ENCODE measurements at regions not wholly inside any gene's neighbourhood (a gene's known extent, or its start where the extent isn't known, plus 50 kb on each side); places are given as distances from the start of the nearest gene placed in this dataset.

DNA sequence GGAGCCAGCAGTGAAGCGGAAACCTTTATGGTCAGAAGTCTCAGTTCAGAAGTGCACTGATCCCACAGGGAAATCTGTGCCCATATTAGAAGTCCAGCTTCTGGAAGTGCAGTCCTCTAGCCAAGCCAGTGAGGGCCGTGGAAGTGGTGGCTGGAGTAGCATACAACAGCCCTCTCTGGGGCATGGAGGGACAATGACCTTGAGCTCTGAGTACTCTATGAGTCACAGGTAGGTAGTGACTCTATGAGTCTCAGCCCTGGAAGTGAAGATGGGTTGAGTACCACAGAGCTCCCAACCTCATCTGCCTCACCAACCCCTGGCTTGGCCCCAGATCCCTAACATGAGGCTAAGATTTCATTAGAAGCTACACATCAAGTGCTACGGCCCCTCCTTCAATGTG is 205.9 kb upstream of the PPP2R3A start:
- TF ChIP-seq CTCF (IDR thresholded peaks at IDR 0.05), result no peak
- Histone ChIP-seq H3K4me3 (no peak overlapping the region), H3K9me3 (no peaks in the 10 kb centered on the region), H3K4me1 (no peaks in the 10 kb centered on the region), H3K27me3 (no peaks in the 10 kb centered on the region), H3K36me3 (no peaks in the 10 kb centered on the region), H3K27ac (no peak overlapping the region)
- DNase-seq (ENCODE audit: extremely low spot score in 2 of 2), result peak in 1 of 2 donors; percentile 46
- intact Hi-C loops (cut with DNase I), result no loop called here

DNA sequence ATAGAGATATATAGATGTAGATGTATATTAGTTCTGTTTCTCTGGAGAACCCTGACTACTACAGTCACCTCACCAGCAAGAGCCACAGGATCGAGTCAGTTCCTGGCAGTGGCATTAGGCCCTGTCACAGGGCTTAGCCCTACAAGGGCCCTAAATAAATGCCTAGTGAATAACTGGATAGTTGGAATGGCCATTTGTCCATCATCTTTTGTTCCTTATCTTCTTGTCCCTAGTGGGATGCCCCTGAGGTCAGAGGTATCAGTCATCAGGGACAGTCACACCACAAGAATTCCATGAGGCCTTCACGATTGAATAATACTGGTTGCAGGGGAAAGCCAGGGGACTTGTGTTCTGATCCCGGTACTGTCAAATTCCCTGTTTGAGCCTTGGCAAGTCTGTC is 204.9 kb upstream of the PPP2R3A start:
- Histone ChIP-seq H3K9me3 (no peaks in the 10 kb centered on the region), H3K27ac (no peak overlapping the region), H3K27me3 (no peaks in the 10 kb centered on the region), H3K4me3 (no peak overlapping the region), H3K4me1 (no peaks in the 10 kb centered on the region), H3K36me3 (no peaks in the 10 kb centered on the region)
- intact Hi-C loops (cut with DNase I), result no loop called here
- DNase-seq (ENCODE audit: extremely low spot score in 2 of 2), result no peak
- TF ChIP-seq POLR2A (IDR thresholded peaks at IDR 0.05) (no peak), POLR2AphosphoS5 (IDR thresholded peaks at IDR 0.05; ENCODE audit: insufficient read depth in 1 of 2, low read depth in 1 of 2) (no peak), CTCF (IDR thresholded peaks at IDR 0.05) (no peak)

DNA sequence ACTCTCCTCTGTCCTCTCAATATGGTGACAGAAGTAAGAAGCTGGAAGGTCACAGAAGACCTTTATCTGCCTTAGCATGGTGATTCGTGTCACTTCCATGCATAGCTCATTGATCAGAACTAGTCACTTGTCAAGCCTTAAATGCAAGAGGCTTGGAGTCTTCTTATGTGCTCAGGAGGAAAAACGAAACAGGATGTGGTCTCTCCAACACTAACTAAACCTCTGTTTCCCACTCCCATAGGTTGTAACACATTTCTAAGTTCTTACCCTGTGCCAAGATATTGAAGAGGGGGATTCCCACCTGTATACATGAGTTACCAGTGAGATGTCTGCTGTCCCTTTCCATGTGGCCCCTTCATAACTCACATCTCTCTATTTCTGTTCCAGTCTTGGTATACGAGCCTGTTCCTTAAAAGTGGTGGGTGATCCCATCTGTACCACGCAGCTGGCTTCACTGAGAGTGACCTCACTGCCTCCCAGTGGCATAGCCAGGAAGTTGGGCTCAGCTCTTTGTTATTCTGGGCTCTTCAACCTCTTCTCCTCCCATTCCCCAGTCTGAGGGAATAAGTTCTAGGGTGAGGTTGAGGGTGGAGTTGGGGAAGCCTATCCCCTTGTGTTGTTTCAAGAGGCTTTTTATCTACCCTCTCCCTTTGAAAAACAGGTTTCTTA is 203.2 kb upstream of the PPP2R3A start:
- DNase-seq (ENCODE audit: extremely low spot score in 2 of 2), result no peak
- H3K9me3 ChIP-seq, result no peaks in the 10 kb centered on the region
- no peak overlapping the region for H3K4me3 ChIP-seq
- no peak for TF ChIP-seq POLR2AphosphoS5 (IDR thresholded peaks at IDR 0.05; ENCODE audit: insufficient read depth in 1 of 2, low read depth in 1 of 2)
- no peak for TF ChIP-seq CTCF (IDR thresholded peaks at IDR 0.05)
- no peak for TF ChIP-seq POLR2A (IDR thresholded peaks at IDR 0.05)
- H3K36me3 ChIP-seq, result no peaks in the 10 kb centered on the region
- intact Hi-C loops (cut with DNase I), result no loop called here
- H3K4me1 ChIP-seq, result no peaks in the 10 kb centered on the region
- no peak overlapping the region for H3K27ac ChIP-seq
- no peaks in the 10 kb centered on the region for H3K27me3 ChIP-seq

GRCh38 chr3:135766115-135766514 is 199.4 kb upstream of the PPP2R3A start:
- Histone ChIP-seq H3K4me3 (no peak overlapping the region), H3K36me3 (no peaks in the 10 kb centered on the region), H3K27me3 (no peaks in the 10 kb centered on the region), H3K9me3 (no peaks in the 10 kb centered on the region), H3K4me1 (no peaks in the 10 kb centered on the region), H3K27ac (no peak overlapping the region)
- intact Hi-C loops (cut with DNase I), result no loop called here
- no peak for TF ChIP-seq CTCF (IDR thresholded peaks at IDR 0.05)
- no peak for TF ChIP-seq POLR2AphosphoS5 (IDR thresholded peaks at IDR 0.05; ENCODE audit: insufficient read depth in 1 of 2, low read depth in 1 of 2)
- no peak for TF ChIP-seq POLR2A (IDR thresholded peaks at IDR 0.05)
- no peak for DNase-seq (ENCODE audit: extremely low spot score in 2 of 2)

GRCh38 chr3:135771760-135772159 is 193.8 kb upstream of the PPP2R3A start:
- H3K36me3 ChIP-seq, result no peaks in the 10 kb centered on the region

More at GRCh38 chr3:135771760-135772159, 193.8 kb upstream of the PPP2R3A start:
- intact Hi-C loops (cut with DNase I), result no loop called here
- TF ChIP-seq POLR2AphosphoS5 (IDR thresholded peaks at IDR 0.05; ENCODE audit: insufficient read depth in 1 of 2, low read depth in 1 of 2) (no peak), POLR2A (IDR thresholded peaks at IDR 0.05) (no peak)
- no peaks in the 10 kb centered on the region for H3K9me3 ChIP-seq
- H3K27ac ChIP-seq, result no peak overlapping the region
- H3K4me3 ChIP-seq, result no peak overlapping the region
- no peak for DNase-seq (ENCODE audit: extremely low spot score in 2 of 2)
- H3K4me1 ChIP-seq, result no peaks in the 10 kb centered on the region
- H3K27me3 ChIP-seq, result no peaks in the 10 kb centered on the region
